ENCODE measurements at regions not wholly inside any gene's neighbourhood (a gene's known extent, or its start where the extent isn't known, plus 50 kb on each side); places are given as distances from the start of the nearest gene placed in this dataset.

DNA sequence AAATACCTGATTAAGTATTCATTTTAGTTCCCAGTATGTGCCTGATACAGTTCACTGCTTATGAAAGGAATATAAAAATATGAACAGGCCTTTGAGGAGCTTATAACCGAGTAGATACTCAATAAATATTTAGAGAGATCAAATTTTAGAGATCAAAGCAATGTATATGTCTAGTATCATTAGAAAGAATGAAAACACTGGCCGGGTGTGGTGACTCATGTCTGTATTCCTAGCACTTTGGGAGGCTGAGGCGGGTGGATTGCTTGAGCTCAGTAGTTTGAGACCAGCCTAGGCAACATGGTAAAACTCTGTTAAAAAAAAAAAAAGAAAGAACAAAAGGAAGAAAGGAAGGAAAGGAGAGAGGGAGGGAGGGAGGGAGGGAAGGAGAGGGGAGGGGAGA, 113.2 kb upstream of the EEA1 start:
- TF ChIP-seq POLR2AphosphoS5 (IDR thresholded peaks at IDR 0.05; ENCODE audit: borderline replicate concordance, low read depth, low read length) (no peak), EZH2 (IDR thresholded peaks at IDR 0.05) (no peak)
